HepG2 (cell line): ENCODE measurements at regions not wholly inside any gene's neighbourhood (a gene's known extent, or its start where the extent isn't known, plus 50 kb on each side); places are given as distances from the start of the nearest gene placed in this dataset.

Experiments used
- ATAC-seq: fragments of 200-7000 bp; cut with Tn5 transposase; 3 replicates; pipeline ENCODE4 v1.9.1; 2020; ENCODE audit warnings: mild to moderate bottlenecking, moderate library complexity
- BruUV-seq: library from RNA; stranded (reverse); fragments of 400-500 nt; replicated peaks from 2 replicates; lab custom pipeline; 2021; lab: Mats Ljungman, UMichigan
- CTCF ChIA-PET: fragments of 300-600 bp; formaldehyde crosslinking; extraction: SDS; loops from one replicate; lab custom pipeline; 2021; ENCODE audit warnings: low total read pairs, inconsistent platforms, low intra/inter-chr PET ratio; lab: Yijun Ruan, JAX
- POLR2A ChIA-PET: fragments of 350-600 bp; sonication (Branson Sonifier 250); formaldehyde crosslinking; loops from one replicate; lab custom pipeline; 2020; ENCODE audit warnings: antibody characterized with exemption, inconsistent platforms; lab: Yijun Ruan, JAX
- DNase-seq: peaks from one replicate; pipeline ENCODE4 v3.0.0-alpha.2; 2015; ENCODE audit warnings: low spot score
- FAIRE-seq: peaks from 3 replicates; lab custom pipeline; 2011; peaks lifted over from hg19 to GRCh38; lab: Jason Lieb, UNC
- H2AFZ ChIP-seq: one replicate; pipeline ENCODE4 v1.6.1; 2011; ENCODE audit warnings: low read length, inconsistent platforms
- H3K27ac ChIP-seq: fragments of 300-600 bp; 3 replicates; pipeline ENCODE4 v1.8.0; 2011; ENCODE audit warnings: mixed run types, mild to moderate bottlenecking, mixed read lengths, low read length, inconsistent platforms; ENCODE audit not compliant: insufficient read depth; ENCODE audit errors: extremely low read length
- H3K27me3 ChIP-seq, 2 experiments: fragments of 200-600 bp in 1 of 2; 2 replicates in 1 of 2; 3 replicates in 1 of 2; pipeline versions ENCODE4 v1.6.0 to v1.8.0; 2011; ENCODE audit warnings: low read length in 2 of 2, mild to moderate bottlenecking in 2 of 2, moderate library complexity in 2 of 2, inconsistent platforms in 1 of 2; ENCODE audit not compliant: insufficient read depth in 2 of 2, control insufficient read depth in 1 of 2
- H3K36me3 ChIP-seq, 2 experiments: fragments of 200-600 bp in 1 of 2; replicated peaks in 1 of 2; 2 replicates in 1 of 2; 3 replicates in 1 of 2; pipeline versions ENCODE4 v1.5.1 to v1.8.0; 2011; ENCODE audit warnings: low read length in 2 of 2, inconsistent platforms in 1 of 2; ENCODE audit not compliant: insufficient read depth in 2 of 2, control insufficient read depth in 1 of 2
- H3K4me1 ChIP-seq: 2 replicates; pipeline ENCODE4 v1.5.1; 2012; ENCODE audit warnings: low read length, inconsistent platforms; ENCODE audit not compliant: insufficient read depth
- H3K4me2 ChIP-seq: 2 replicates; pipeline ENCODE4 v1.6.0; 2011; ENCODE audit warnings: low read depth, low read length, inconsistent platforms
- H3K4me3 ChIP-seq, 3 experiments: fragments of 200-600 bp in 1 of 3; sonication (generic), shearing (Covaris generic) in 1 of 3; replicated peaks in 1 of 3; 2 replicates each; pipeline ENCODE4 v1.5.1; 2011 to 2016; ENCODE audit warnings: low read length in 3 of 3, inconsistent platforms in 2 of 3, low read depth in 2 of 3, mild to moderate bottlenecking in 2 of 3, control low read depth in 1 of 3, mixed read lengths in 1 of 3; ENCODE audit not compliant: insufficient read depth in 1 of 3
- H3K79me2 ChIP-seq: one replicate; pipeline ENCODE4 v1.6.1; 2011; ENCODE audit warnings: low read length, inconsistent platforms; ENCODE audit not compliant: insufficient read depth
- H3K9ac ChIP-seq: 2 replicates; pipeline ENCODE4 v1.6.0; 2011; ENCODE audit warnings: mild to moderate bottlenecking, low read depth, low read length, inconsistent platforms; ENCODE audit not compliant: insufficient read depth
- H3K9me3 ChIP-seq: 2 replicates; pipeline ENCODE4 v1.5.1; 2012; ENCODE audit warnings: mild to moderate bottlenecking, low read length
- H4K20me1 ChIP-seq: 2 replicates; pipeline ENCODE4 v1.6.0; 2011; ENCODE audit warnings: inconsistent platforms, mild to moderate bottlenecking, low read length, moderate library complexity; ENCODE audit not compliant: insufficient read depth
- ARNTL ChIP-seq: sonication (generic); formaldehyde crosslinking; IDR thresholded peaks from 2 replicates; pipeline ENCODE4 v1.4.0; 2020; ENCODE audit warnings: mild to moderate bottlenecking, missing genetic modification reagents
- CREM ChIP-seq, 2 experiments: sonication (generic) in 1 of 2; formaldehyde crosslinking in 1 of 2; IDR thresholded peaks; 2 replicates each; pipeline versions ENCODE4 v1.4.0 to v1.6.1; 2016 to 2020; ENCODE audit warnings: antibody characterized with exemption in 1 of 2, mild to moderate bottlenecking in 1 of 2, missing genetic modification reagents in 1 of 2
- EHMT2 ChIP-seq: fragments of 200-600 bp; sonication (generic); IDR thresholded peaks from 2 replicates; pipeline ENCODE4 v1.7.0; 2017; ENCODE audit warnings: antibody characterized with exemption, low read depth, low read length, borderline replicate concordance
- EZH2 ChIP-seq: conservative IDR thresholded peaks from 2 replicates; pipeline ENCODE4 v1.6.1; 2012; ENCODE audit warnings: mild to moderate bottlenecking, low read depth, low read length, moderate library complexity
- MEIS1 ChIP-seq: sonication (generic); formaldehyde crosslinking; IDR thresholded peaks from 2 replicates; pipeline ENCODE4 v1.9.0; 2021; ENCODE audit warnings: mild to moderate bottlenecking, missing genetic modification reagents, moderate library complexity, borderline replicate concordance
- NKX3-1 ChIP-seq: sonication (generic); formaldehyde crosslinking; IDR thresholded peaks from 2 replicates; pipeline ENCODE4 v1.5.0; 2020; ENCODE audit warnings: missing genetic modification reagents
- ZFP91 ChIP-seq: sonication (generic); formaldehyde crosslinking; IDR thresholded peaks from 2 replicates; pipeline ENCODE4 v1.9.0; 2022; ENCODE audit warnings: missing genetic modification reagents, mild to moderate bottlenecking, borderline replicate concordance
- ZMYM2 ChIP-seq: sonication (generic); formaldehyde crosslinking; IDR thresholded peaks from 2 replicates; pipeline ENCODE4 v1.8.0; 2022; ENCODE audit warnings: mild to moderate bottlenecking, missing genetic modification reagents
- ZNF326 ChIP-seq: sonication (generic); formaldehyde crosslinking; IDR thresholded peaks from 2 replicates; pipeline ENCODE4 v1.4.0; 2020; ENCODE audit warnings: missing genetic modification reagents, borderline replicate concordance
- ZNF737 ChIP-seq: sonication (generic); formaldehyde crosslinking; IDR thresholded peaks from 2 replicates; pipeline ENCODE4 v1.5.0; 2020; ENCODE audit warnings: missing genetic modification reagents, mild to moderate bottlenecking, borderline replicate concordance
- ZNF790 ChIP-seq: sonication (generic); formaldehyde crosslinking; IDR thresholded peaks from 2 replicates; pipeline ENCODE4 v1.8.0; 2022; ENCODE audit warnings: missing genetic modification reagents, mild to moderate bottlenecking, borderline replicate concordance
- ZSCAN30 ChIP-seq: sonication (generic); formaldehyde crosslinking; IDR thresholded peaks from 2 replicates; pipeline ENCODE4 v1.5.0; 2020; ENCODE audit warnings: mild to moderate bottlenecking, missing genetic modification reagents
- WGBS: methylation state at CpG from one replicate; pipeline ENCODE4 v1.1.6; 2017; ENCODE audit warnings: low lambda C conversion rate; 5-methylcytosine and 5-hydroxymethylcytosine counted together
- in situ Hi-C: cut with HindIII; loops from 2 replicates; pipeline ENCODE4 v1.10.0; 2017; ENCODE audit warnings: low pct_unique_long_range_greater_than_20kb; ENCODE audit not compliant: extremely low pct_ligation_motif_present
- intact Hi-C: fragments of 100-400 bp; cut with micrococcal nuclease; formaldehyde crosslinking; loops from one replicate; pipeline ENCODE4 v1.10.0; 2022; ENCODE audit not compliant: unreplicated experiment
- TF ChIP-seq, protein P1 (sequence below): sonication (generic); formaldehyde crosslinking; IDR thresholded peaks from 2 replicates; pipeline ENCODE4 v1.5.0; 2020; ENCODE audit warnings: missing genetic modification reagents, mild to moderate bottlenecking, borderline replicate concordance
- TF ChIP-seq, protein P2 (sequence below): sonication (generic); formaldehyde crosslinking; IDR thresholded peaks from 2 replicates; pipeline ENCODE4 v1.9.0; 2021; ENCODE audit warnings: missing genetic modification reagents, borderline replicate concordance
- TF ChIP-seq, protein P3 (sequence below): sonication (generic); formaldehyde crosslinking; IDR thresholded peaks from 2 replicates; pipeline ENCODE4 v1.4.0; 2020; ENCODE audit warnings: mild to moderate bottlenecking, missing genetic modification reagents
- TF ChIP-seq, protein P4 (sequence below): sonication (generic); formaldehyde crosslinking; IDR thresholded peaks from 2 replicates; pipeline ENCODE4 v1.4.0; 2020; ENCODE audit warnings: missing genetic modification reagents

- FAIRE-seq = no peak
- POLR2A ChIA-PET = no interaction called here
- TF ChIP-seq ZNF790 (CRISPR knock-in tag) (no peak), ZNF326 (CRISPR knock-in tag) (no peak), NKX3-1 (CRISPR knock-in tag) (no peak), ZMYM2 (CRISPR knock-in tag) (no peak), MEIS1 (CRISPR knock-in tag) (no peak), ZFP91 (CRISPR knock-in tag) (no peak), CREM (IDR thresholded peaks at IDR 0.05) (no peak), CREM (CRISPR knock-in tag; IDR thresholded peaks at IDR 0.05) (no peak), ARNTL (CRISPR knock-in tag) (no peak), ZNF737 (CRISPR knock-in tag) (no peak), EHMT2 (no peak), EZH2 (no peak), ZSCAN30 (CRISPR knock-in tag) (no peak)
- TF ChIP-seq, protein P1, sequence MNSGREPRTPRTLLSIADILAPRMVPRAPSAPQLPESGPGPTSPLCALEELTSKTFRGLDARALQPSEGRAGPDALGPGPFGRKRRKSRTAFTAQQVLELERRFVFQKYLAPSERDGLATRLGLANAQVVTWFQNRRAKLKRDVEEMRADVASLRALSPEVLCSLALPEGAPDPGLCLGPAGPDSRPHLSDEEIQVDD (CRISPR knock-in tag) = no peak
- TF ChIP-seq, protein P2, sequence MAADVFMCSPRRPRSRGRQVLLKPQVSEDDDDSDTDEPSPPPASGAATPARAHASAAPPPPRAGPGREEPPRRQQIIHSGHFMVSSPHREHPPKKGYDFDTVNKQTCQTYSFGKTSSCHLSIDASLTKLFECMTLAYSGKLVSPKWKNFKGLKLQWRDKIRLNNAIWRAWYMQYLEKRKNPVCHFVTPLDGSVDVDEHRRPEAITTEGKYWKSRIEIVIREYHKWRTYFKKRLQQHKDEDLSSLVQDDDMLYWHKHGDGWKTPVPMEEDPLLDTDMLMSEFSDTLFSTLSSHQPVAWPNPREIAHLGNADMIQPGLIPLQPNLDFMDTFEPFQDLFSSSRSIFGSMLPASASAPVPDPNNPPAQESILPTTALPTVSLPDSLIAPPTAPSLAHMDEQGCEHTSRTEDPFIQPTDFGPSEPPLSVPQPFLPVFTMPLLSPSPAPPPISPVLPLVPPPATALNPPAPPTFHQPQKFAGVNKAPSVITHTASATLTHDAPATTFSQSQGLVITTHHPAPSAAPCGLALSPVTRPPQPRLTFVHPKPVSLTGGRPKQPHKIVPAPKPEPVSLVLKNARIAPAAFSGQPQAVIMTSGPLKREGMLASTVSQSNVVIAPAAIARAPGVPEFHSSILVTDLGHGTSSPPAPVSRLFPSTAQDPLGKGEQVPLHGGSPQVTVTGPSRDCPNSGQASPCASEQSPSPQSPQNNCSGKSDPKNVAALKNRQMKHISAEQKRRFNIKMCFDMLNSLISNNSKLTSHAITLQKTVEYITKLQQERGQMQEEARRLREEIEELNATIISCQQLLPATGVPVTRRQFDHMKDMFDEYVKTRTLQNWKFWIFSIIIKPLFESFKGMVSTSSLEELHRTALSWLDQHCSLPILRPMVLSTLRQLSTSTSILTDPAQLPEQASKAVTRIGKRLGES = no peak
- TF ChIP-seq, protein P3, sequence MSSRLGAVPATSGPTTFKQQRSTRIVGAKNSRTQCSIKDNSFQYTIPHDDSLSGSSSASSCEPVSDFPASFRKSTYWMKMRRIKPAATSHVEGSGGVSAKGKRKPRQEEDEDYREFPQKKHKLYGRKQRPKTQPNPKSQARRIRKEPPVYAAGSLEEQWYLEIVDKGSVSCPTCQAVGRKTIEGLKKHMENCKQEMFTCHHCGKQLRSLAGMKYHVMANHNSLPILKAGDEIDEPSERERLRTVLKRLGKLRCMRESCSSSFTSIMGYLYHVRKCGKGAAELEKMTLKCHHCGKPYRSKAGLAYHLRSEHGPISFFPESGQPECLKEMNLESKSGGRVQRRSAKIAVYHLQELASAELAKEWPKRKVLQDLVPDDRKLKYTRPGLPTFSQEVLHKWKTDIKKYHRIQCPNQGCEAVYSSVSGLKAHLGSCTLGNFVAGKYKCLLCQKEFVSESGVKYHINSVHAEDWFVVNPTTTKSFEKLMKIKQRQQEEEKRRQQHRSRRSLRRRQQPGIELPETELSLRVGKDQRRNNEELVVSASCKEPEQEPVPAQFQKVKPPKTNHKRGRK = no peak
- TF ChIP-seq, protein P4, sequence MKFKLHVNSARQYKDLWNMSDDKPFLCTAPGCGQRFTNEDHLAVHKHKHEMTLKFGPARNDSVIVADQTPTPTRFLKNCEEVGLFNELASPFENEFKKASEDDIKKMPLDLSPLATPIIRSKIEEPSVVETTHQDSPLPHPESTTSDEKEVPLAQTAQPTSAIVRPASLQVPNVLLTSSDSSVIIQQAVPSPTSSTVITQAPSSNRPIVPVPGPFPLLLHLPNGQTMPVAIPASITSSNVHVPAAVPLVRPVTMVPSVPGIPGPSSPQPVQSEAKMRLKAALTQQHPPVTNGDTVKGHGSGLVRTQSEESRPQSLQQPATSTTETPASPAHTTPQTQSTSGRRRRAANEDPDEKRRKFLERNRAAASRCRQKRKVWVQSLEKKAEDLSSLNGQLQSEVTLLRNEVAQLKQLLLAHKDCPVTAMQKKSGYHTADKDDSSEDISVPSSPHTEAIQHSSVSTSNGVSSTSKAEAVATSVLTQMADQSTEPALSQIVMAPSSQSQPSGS (CRISPR knock-in tag) = no peak
Measured at GRCh38 chr9:113772121-113772810, 103.8 kb upstream of the ZNF618 start.

More at GRCh38 chr9:113772121-113772810, 103.8 kb upstream of the ZNF618 start:
- Histone ChIP-seq H3K4me3 (no peak overlapping the region), H3K9me3 (no peaks in the 10 kb centered on the region), H3K27ac (no peak overlapping the region), H3K36me3 (no peaks in the 10 kb centered on the region), H3K4me1 (no peaks in the 10 kb centered on the region), H3K9ac (no peak overlapping the region), H3K4me2 (no peak overlapping the region), H2AFZ (no peak overlapping the region), H3K79me2 (no peaks in the 10 kb centered on the region), H3K27me3 (peaks cover 0 to 7% of the 10 kb centered on the region in 2 experiments; a peak in 1 of 5 replicates), H4K20me1 (no peaks in the 10 kb centered on the region)
- DNase-seq (no peak), ATAC-seq (no peak)
- in situ Hi-C loops = no loop called here
- no TSS peak for BruUV-seq
- 8% methylated on average over 6 of the region's 6 CpGs for WGBS
- CTCF ChIA-PET = no interaction called here
- intact Hi-C loops = no loop called here
